CD14-positive monocyte (primary cell): ENCODE measurements at regions not wholly inside any gene's neighbourhood (a gene's known extent, or its start where the extent isn't known, plus 50 kb on each side); places are given as distances from the start of the nearest gene placed in this dataset.

ENCODE experiments used
- DNase-seq, 3 donors: peaks; one replicate each; pipeline ENCODE4 v3.0.0-alpha.2; 2011 to 2022
- H2AFZ ChIP-seq: 2 replicates; pipeline ENCODE4 v1.6.0; 2012; ENCODE audit warnings: mild to moderate bottlenecking, low read depth, low read length, inconsistent platforms; ENCODE audit not compliant: insufficient read depth, poor library complexity, severe bottlenecking
- H3K27ac ChIP-seq, 2 donors: 1 replicate in 1 of 2; 2 replicates in 1 of 2; pipeline ENCODE4 v1.5.1; 2012 to 2013; ENCODE audit warnings: low read length in 2 of 2, control low read depth in 1 of 2, inconsistent platforms in 1 of 2, low read depth in 1 of 2, mild to moderate bottlenecking in 1 of 2
- H3K27me3 ChIP-seq, 2 donors: one replicate each; pipeline versions ENCODE4 v1.6.0 to v1.6.1; 2011 to 2013; ENCODE audit warnings: low read length in 2 of 2; ENCODE audit not compliant: control insufficient read depth in 2 of 2, insufficient read depth in 2 of 2
- H3K36me3 ChIP-seq, 2 donors: replicated peaks in 1 of 2; 1 replicate in 1 of 2; 2 replicates in 1 of 2; pipeline versions ENCODE4 v1.5.1 to v1.6.1; 2012 to 2013; ENCODE audit warnings: low read length in 2 of 2, control low read depth in 1 of 2, inconsistent platforms in 1 of 2, mild to moderate bottlenecking in 1 of 2; ENCODE audit not compliant: insufficient read depth in 2 of 2, control insufficient read depth in 1 of 2
- H3K4me1 ChIP-seq, 2 donors: 1 replicate in 1 of 2; 2 replicates in 1 of 2; pipeline versions ENCODE4 v1.5.1 to v1.6.1; 2012 to 2013; ENCODE audit warnings: low read length in 2 of 2, control low read depth in 1 of 2, inconsistent platforms in 1 of 2, mild to moderate bottlenecking in 1 of 2, moderate library complexity in 1 of 2; ENCODE audit not compliant: insufficient read depth in 2 of 2, control insufficient read depth in 1 of 2
- H3K4me2 ChIP-seq: replicated peaks from 2 replicates; pipeline ENCODE3; 2012; ENCODE audit warnings: low read length, moderate library complexity, mild to moderate bottlenecking; ENCODE audit not compliant: poor library complexity, severe bottlenecking; ENCODE audit errors: extremely low read depth
- H3K4me3 ChIP-seq, 3 experiments: fragments of 200-600 bp in 1 of 3; sonication (generic) in 1 of 3; replicated peaks in 1 of 3; 1 replicate in 2 of 3; 2 replicates in 1 of 3; pipeline ENCODE4 v1.5.1; 2011 to 2013; ENCODE audit warnings: low read length in 3 of 3, mild to moderate bottlenecking in 3 of 3, control low read depth in 2 of 3, low read depth in 2 of 3, inconsistent platforms in 1 of 3, moderate library complexity in 1 of 3
- H3K79me2 ChIP-seq: 2 replicates; pipeline ENCODE4 v1.6.0; 2012; ENCODE audit warnings: mild to moderate bottlenecking, control low read depth, inconsistent platforms, low read length, moderate library complexity; ENCODE audit not compliant: insufficient read depth
- H3K9ac ChIP-seq: 2 replicates; pipeline ENCODE4 v1.6.0; 2017; ENCODE audit warnings: low read length, mild to moderate bottlenecking; ENCODE audit not compliant: insufficient read depth, poor library complexity, severe bottlenecking
- H3K9me3 ChIP-seq, 2 donors: replicated peaks in 1 of 2; 1 replicate in 1 of 2; 2 replicates in 1 of 2; pipeline versions ENCODE4 v1.5.1 to v1.6.1; 2012 to 2013; ENCODE audit warnings: low read length in 2 of 2, control low read depth in 1 of 2; ENCODE audit not compliant: control insufficient read depth in 1 of 2, insufficient read depth in 1 of 2
- H4K20me1 ChIP-seq: 2 replicates; pipeline ENCODE4 v1.6.0; 2012; ENCODE audit warnings: mild to moderate bottlenecking, low read length, control low read depth, moderate library complexity; ENCODE audit not compliant: insufficient read depth
- H3K27ac Mint-ChIP-seq, 7 donors: one replicate each; pipeline ENCODE4 v1.8.0; 2020; ENCODE audit warnings: mild to moderate bottlenecking in 7 of 7, mixed read lengths in 7 of 7, moderate library complexity in 6 of 7, inconsistent platforms in 2 of 7
- H3K27me3 Mint-ChIP-seq, 3 donors: one replicate each; pipeline ENCODE4 v1.8.0; 2021 to 2022; ENCODE audit warnings: low read depth in 3 of 3, mild to moderate bottlenecking in 3 of 3, mixed read lengths in 3 of 3, moderate library complexity in 3 of 3, inconsistent platforms in 1 of 3
- H3K36me3 Mint-ChIP-seq, 2 donors: one replicate each; pipeline ENCODE4 v1.8.0; 2020; ENCODE audit warnings: mixed read lengths in 2 of 2, inconsistent platforms in 1 of 2, mild to moderate bottlenecking in 1 of 2
- H3K4me1 Mint-ChIP-seq: one replicate; pipeline ENCODE4 v1.8.0; 2020; ENCODE audit warnings: mild to moderate bottlenecking, mixed read lengths
- H3K4me3 Mint-ChIP-seq, 2 donors: one replicate each; pipeline ENCODE4 v1.8.0; 2020; ENCODE audit warnings: mild to moderate bottlenecking in 2 of 2, mixed read lengths in 2 of 2, moderate library complexity in 1 of 2
- H3K9me3 Mint-ChIP-seq, 7 donors: one replicate each; pipeline ENCODE4 v1.8.0; 2020 to 2022; ENCODE audit warnings: mixed read lengths in 7 of 7, mild to moderate bottlenecking in 6 of 7, moderate library complexity in 6 of 7, inconsistent platforms in 2 of 7
- WGBS: methylation state at CpG from one replicate; pipeline ENCODE4 v1.1.5; 2013; ENCODE audit warnings: missing lambda C conversion rate; ENCODE audit not compliant: insufficient coverage; 5-methylcytosine and 5-hydroxymethylcytosine counted together
- intact Hi-C, 2 donors: fragments of 100-400 bp; cut with micrococcal nuclease; formaldehyde crosslinking; loops; one replicate each; pipeline versions ENCODE4 v1.15.0 to v1.15.1; 2023
- TF ChIP-seq, protein P1 (sequence below): fragments of 200-600 bp; IDR thresholded peaks from one replicate; pipeline ENCODE4 v1.8.0; 2022; ENCODE audit warnings: antibody characterized with exemption, mild to moderate bottlenecking

DNA sequence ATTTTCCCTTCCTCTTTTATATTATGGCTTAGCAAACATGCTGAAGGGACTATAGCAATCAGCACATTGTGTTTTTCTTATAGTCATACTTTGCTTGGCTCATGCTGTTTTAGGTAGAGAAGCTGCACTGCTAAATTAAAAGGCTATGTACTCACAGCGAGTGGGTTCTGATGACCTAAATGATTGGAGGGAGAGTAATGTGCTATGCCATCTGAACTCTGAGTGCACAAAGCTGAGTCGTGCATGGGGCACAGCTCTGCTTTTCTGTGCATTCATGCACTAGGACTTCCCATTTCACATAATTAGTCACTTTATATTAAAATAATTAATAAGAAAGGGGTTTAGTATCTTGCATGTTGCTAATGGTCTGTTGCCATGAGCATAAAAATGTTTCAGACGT lies 132.7 kb upstream of the ADGRL3 start:
- no peaks in the 10 kb centered on the region for H3K27me3 Mint-ChIP-seq
- no peaks in the 10 kb centered on the region for H3K36me3 Mint-ChIP-seq
- no peak overlapping the region for H3K4me3 Mint-ChIP-seq
- peaks cover 0 to 6% (median 0%) of the 10 kb centered on the region in 7 donors for H3K9me3 Mint-ChIP-seq
- H3K79me2 ChIP-seq: no peaks in the 10 kb centered on the region
- TF ChIP-seq, protein P1, sequence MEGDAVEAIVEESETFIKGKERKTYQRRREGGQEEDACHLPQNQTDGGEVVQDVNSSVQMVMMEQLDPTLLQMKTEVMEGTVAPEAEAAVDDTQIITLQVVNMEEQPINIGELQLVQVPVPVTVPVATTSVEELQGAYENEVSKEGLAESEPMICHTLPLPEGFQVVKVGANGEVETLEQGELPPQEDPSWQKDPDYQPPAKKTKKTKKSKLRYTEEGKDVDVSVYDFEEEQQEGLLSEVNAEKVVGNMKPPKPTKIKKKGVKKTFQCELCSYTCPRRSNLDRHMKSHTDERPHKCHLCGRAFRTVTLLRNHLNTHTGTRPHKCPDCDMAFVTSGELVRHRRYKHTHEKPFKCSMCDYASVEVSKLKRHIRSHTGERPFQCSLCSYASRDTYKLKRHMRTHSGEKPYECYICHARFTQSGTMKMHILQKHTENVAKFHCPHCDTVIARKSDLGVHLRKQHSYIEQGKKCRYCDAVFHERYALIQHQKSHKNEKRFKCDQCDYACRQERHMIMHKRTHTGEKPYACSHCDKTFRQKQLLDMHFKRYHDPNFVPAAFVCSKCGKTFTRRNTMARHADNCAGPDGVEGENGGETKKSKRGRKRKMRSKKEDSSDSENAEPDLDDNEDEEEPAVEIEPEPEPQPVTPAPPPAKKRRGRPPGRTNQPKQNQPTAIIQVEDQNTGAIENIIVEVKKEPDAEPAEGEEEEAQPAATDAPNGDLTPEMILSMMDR: no peak
- no peak for DNase-seq
- no peak overlapping the region for H2AFZ ChIP-seq
- H4K20me1 ChIP-seq: no peaks in the 10 kb centered on the region
- H3K4me1 Mint-ChIP-seq: no peaks in the 10 kb centered on the region
- no peak overlapping the region for H3K4me3 ChIP-seq
- 85% methylated on average over 2 of the region's 3 CpGs for WGBS
- no peaks in the 10 kb centered on the region for H3K36me3 ChIP-seq
- no peak overlapping the region for H3K27ac Mint-ChIP-seq
- intact Hi-C loops: no loop called here
- H3K4me1 ChIP-seq: no peaks in the 10 kb centered on the region
- no peaks in the 10 kb centered on the region for H3K27me3 ChIP-seq
- no peaks in the 10 kb centered on the region for H3K9me3 ChIP-seq
- H3K9ac ChIP-seq: no peak overlapping the region
- no peak overlapping the region for H3K4me2 ChIP-seq
- no peak overlapping the region for H3K27ac ChIP-seq

DNA sequence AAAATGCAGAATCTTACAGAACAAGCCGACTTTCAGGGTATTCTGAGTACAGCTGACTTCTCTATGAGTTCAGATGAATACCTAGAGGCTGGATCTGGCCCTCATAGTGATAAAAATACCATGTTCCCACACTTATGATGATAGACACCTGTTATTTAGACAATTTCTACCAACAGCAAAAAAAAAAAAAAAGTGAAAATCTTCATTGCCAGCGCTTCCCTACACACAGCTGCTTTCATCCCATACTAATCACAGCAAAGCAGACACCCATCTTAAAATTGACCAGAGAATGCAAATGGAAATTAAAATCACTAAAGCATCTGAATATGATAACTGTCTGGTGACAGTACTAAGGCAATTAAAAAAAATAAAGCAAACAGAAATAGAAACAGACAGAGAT lies 132.1 kb upstream of the ADGRL3 start:
- no peak overlapping the region for H3K4me3 ChIP-seq
- Mint-ChIP-seq H3K27me3 (no peaks in the 10 kb centered on the region), H3K27ac (no peak overlapping the region), H3K9me3 (peaks cover 0 to 6% (median 0%) of the 10 kb centered on the region in 7 donors), H3K36me3 (no peaks in the 10 kb centered on the region), H3K4me3 (no peak overlapping the region), H3K4me1 (no peaks in the 10 kb centered on the region)
- no peak overlapping the region for H3K9ac ChIP-seq
- no peaks in the 10 kb centered on the region for H3K4me1 ChIP-seq
- intact Hi-C loops: no loop called here
- no peaks in the 10 kb centered on the region for H3K79me2 ChIP-seq
- H3K36me3 ChIP-seq: no peaks in the 10 kb centered on the region
- no peaks in the 10 kb centered on the region for H4K20me1 ChIP-seq
- TF ChIP-seq, protein P1: no peak
- H3K27me3 ChIP-seq: no peaks in the 10 kb centered on the region
- H3K9me3 ChIP-seq: no peaks in the 10 kb centered on the region
- H3K27ac ChIP-seq: no peak overlapping the region
- no peak overlapping the region for H3K4me2 ChIP-seq
- no peak for DNase-seq
- H2AFZ ChIP-seq: no peak overlapping the region
- WGBS: no CpG with 5 or more reads among the region's 2 CpGs
